Hindlimb muscle (tissue), 1 donor: ENCODE measurements at regions not wholly inside any gene's neighbourhood (a gene's known extent, or its start where the extent isn't known, plus 50 kb on each side); places are given as distances from the start of the nearest gene placed in this dataset.
"Not testable (repeated sequence)": the region's sequence is repeated elsewhere in the genome, so short reads cannot be mapped to it uniquely, and the experiment has no call there.

Source experiments
- DNase-seq: peaks from one replicate; pipeline ENCODE4 v3.0.0-alpha.2; 2013

DNA sequence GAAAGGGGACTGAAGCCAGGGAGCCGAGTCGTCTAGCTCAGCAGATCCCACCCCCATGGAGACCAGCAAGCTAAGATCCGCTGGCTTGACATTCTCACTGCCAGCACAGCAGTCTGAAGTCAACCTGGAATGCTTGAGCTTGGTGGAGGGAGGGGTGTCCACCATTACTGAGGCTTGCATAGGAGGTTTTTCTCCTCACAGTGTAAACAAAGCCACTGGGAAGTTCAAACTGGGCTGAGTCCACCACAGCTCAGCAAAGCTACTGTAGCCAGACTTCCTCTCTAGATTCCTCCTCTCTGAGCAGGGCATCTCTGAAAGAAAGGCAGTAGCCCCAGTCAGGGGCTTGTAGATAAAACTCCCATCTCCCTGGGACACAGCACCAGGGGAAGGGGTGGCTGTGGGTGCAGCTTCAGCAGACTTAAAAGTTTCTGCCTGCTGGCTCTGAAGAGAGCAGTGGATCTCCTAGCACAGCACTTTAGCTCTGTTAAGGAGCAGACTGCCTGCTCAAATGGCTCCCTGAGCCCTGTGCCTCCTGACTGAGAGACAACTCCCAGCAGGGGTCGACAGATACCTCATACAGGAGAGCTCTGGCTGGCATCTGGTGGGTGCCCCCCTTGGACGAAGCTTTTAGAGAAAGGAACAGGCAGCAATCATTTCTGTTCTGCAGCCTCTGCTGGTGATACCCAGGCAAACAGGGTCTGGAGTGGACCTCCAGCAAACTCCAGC, 942.0 kb upstream of the ROBO1 start:
- DNase-seq: not testable (repeated sequence)

DNA sequence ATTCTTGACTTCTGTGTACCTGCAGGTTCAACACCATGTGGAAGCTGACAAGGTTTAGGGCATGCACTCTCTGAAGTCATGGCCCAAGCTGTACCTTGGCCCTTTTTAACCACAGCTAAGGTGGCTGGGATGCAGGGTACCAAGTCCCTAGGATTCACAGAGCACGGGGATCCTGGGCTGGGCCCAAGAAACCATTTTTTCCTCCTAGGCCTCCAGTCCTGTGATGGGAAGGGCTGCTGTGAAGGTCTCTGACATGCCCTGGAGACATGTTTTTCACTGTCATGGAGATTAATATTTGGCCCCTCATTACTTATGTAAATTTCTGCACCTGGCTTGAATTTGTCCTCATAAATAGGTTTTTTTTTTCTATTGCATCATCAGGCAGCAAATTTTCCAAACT, 937.5 kb upstream of the ROBO1 start:
- DNase-seq: no peak

DNA sequence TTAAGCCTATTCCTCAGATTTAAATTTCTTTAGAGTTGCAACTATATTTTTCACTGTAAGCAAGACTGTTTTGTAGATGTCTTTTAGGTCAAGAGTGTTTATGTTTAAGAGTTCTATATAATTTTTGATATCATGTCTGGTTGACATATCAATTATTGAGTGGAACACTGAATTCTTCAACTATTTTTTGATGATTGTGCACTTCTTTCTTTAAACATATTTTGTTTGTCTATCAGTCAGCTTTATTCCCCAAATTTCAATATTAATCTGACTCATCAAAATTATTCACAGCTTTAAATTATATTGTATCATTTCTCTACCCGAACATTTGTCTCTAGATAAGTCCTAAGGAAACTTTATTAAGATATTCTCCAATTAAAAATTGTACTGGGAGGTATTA, 933.6 kb upstream of the ROBO1 start:
- DNase-seq: no peak

DNA sequence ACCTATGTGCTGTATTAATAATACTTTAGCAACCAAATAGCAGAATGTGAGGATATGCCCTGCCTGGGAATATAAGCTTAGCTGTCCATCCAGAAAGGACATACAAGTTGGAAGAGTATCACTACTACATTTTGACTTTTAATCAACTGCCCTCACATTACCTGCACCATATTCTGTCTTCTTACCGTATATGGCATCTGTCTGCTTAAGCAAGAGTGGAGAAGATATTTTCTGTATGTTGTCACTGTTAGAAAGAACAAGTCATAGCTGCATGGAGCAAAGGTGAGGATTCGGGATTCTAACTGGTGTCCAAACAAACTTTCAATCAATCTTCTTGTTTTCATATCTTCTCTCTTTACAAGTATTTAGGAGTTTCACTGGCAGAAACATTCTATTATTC, 929.5 kb upstream of the ROBO1 start:
- no peak for DNase-seq

DNA sequence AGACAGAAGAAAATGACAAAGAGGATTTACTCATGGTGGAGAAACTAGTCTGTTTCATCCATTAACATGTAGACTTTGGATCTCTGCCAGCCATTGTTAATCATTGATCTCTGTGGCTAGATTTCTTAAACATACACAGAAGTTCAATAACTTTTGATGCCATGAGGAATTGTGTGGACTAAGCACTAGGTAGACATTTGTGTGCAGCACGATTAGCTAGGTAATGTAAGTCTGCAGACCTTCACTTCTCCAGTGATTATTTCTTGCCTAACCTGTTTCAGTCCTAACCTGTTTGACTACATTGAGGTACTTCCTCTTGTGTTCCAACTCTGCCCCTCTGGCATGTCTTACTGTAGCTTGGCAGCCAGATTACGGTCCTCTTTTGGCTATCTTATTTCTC, 928.5 kb upstream of the ROBO1 start:
- DNase-seq: no peak

DNA sequence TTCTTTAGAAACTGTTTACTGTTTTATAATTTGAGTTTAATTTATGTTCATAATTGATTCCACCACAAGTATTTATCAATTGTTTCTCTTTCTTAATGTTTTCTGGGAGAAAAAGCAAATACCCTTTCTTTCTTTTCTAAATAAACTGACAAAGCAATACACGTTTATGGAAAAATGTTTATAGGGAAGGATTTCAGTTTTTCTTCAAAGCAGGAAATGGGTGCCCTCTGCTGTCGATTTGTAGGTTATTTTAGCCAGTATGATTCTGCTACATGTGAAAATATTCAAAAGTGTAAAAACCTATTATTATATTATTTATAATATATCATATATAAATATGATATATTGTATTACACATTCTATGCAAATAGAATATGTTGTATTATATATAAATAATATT, 921.0 kb upstream of the ROBO1 start:
- DNase-seq: peak; percentile 15

DNA sequence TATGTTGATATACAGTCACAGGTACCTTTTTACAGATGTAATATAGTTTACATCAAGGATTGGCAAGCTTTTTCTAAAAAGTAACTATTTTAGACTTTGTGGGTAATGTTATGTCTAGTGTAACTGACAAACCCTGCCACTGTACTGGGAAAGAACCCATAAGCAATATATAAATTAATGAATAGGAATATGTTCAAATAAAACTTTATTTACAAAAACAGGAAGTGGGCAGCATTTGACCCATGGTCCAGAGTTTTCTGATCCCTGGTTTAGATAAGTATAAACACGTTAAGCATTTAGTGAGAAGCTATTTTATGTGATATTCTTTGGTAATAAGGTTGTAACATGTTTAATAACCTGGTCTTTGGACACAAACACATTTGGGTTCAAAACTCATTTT, 915.2 kb upstream of the ROBO1 start:
- DNase-seq: no peak

DNA sequence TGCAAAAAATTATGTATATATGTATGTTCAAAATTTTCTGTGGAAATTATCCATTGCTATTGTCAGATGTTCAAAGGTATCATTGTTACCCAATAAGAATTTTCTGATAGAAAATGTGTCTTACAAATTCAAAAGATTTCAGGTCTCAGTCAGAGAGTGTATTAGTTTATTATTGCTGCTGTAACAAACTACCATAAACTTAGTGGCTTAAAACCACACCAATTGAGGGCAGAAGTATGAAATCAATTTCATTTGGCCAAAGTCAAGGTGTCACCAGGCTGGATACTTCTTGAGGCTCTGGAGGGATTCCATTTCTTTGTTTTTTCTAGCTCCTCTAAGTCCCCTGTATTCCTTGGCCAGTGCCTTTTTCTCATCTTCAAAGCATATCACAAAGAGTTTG, 914.4 kb upstream of the ROBO1 start:
- DNase-seq: no peak

DNA sequence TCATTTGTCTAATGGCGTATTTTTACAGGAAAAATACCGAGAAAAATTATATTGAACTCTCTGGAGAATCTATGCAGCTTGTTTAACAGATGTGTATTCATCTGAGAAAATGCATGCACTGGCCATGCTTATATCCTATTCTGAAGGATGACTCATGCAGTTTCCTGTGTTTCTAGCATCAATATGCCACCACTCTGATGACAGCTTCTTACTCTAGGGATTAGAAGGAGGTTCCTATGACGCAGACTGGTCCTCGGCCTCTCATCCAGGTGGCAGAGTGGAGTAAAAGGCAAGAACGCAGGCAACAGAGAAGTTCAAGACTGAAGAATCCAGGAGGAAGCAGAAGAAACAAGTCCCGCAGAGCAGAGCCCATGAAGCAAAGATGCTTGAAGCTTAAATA, 910.0 kb upstream of the ROBO1 start:
- no peak for DNase-seq

DNA sequence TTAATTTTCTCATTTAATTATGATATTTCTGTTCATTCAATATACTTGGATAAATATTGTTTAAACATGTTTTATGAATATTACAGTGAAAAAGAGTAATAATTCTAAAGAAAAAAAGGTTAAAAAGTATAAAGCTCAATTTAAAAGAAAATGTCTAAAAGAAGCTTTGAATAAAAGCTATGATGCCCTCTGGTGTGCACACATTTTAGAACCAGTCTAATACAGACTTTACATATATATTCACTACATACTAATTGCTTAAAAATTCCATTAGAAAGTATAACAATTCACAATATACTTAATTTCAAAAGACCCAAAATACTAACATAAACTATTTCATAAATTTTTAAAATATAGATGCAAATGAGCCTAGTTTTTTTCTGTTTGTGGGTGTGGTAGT, 909.1 kb upstream of the ROBO1 start:
- DNase-seq: no peak

DNA sequence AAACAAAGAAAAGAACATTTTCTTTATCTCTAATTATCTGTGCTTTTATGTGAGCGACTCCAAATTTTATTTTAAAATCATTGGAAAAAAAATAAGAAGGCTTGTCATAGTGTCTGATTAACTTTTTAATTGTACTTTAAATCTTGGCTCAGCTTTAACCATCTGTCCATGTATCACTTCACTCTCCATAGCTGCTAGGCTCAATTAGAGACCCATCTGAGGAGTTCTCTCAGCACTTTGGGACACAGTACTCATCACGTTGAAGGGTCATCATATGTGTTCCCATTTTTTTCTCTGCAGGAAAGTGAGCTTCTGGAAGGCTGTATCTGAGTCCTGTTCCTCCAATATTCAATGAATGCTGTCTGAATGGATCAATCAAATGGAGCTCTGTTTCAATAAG, 908.5 kb upstream of the ROBO1 start:
- no peak for DNase-seq

DNA sequence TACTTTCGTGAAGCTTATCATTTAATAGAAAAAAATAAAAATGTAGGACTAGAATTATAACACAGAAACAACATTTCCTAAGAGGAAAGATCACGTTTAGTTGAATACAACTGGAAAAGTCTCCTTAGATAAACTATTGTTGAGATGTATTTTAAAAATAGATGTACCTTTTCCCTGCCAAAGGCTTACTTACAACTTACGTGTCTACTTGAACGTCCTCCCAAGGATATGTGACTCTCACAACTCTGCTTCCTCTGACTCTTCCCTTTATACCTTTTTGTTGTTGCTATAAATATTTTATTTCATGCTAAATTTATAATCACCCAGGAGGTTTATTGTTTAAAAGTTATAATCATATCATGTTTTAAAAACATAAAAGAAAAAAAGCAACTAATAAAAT, 908.0 kb upstream of the ROBO1 start:
- no peak for DNase-seq

DNA sequence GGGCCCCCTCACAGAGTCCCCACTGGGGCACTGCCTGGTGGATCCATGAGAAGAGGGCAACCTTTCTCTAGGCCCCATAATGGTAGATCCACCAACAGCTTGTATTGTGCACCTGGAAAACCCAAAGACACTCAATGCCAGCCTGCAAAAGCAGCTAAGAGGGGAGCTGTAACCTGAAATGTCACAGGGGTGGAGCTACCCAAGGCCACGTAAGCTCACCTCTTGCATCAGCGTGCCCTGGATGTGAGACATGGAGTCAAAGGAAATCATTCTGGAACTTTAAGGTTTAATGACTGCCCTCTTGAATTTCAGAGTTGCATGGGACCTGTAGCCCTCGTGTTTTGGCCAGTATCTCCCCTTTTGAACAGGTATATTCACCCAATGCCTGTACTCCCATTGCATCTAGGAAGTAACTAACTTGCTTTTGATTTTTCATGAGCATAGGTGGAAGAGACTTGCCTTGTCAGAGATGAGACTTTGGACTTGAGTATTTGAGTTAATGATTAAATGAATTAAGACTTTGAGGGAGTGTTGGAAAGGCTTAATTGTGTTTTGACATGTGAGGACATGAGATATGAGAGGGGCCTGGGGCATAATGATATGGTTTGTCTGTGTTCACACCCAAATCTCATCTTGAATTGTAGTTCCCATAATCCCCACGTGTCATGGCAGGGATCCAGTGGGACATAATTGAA, 900.9 kb upstream of the ROBO1 start:
- DNase-seq: no peak

DNA sequence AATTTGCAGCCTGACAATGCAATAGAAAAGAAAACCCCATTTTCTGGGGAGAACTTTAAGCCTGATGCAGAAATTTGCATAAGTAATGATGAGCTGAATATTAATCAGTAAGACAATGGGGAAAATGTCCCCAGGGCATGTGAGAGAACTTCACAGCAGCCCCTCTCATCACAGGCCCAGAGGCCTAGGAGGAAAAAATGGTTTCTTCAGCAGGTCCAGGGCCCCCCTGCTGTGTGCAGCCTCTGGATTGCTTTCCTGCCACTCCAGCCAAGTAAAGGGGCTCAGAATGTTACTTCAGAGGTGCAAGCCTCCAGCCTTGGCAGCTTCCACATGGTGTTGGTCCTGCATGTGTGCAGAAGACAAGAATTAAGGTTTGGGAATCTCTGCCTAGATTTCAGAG, 900.3 kb upstream of the ROBO1 start:
- no peak for DNase-seq

DNA sequence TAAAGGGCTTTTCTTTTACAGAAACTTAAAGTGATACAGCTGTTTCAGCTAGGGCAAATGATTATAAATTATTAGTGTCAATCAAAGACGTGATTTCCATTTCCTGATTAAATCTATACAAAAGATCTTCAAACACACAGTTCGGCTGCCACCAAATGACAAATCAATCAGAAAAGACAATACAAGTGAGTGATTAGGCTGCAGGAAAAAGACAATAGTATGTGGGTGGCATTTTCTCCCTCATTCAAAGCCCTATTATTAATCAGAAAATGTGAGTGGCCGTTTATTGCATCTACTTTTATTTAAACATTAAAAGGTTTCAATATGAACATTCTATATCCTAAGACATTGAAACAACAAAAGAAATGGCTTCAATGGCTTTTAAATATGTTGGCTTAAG, 895.6 kb upstream of the ROBO1 start:
- no peak for DNase-seq

DNA sequence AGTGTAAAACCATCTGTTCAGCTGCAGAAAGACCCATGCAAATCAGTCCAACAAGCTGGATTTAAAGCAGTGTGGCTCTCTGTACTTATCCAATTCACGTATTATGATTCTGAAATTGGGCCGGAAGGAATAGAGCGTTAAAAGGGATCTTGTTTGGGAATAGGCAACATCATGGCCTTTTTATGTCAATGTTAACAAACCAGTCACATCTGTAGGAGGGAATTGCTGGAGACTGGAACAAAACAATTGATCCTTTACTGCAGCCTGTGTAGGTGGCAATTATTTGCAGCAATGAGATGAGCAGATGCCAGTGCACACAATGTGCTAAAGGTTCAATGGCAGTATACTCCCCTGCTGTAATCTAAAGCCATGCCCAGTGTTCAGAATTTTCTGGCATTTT, 887.4 kb upstream of the ROBO1 start:
- DNase-seq: no peak

DNA sequence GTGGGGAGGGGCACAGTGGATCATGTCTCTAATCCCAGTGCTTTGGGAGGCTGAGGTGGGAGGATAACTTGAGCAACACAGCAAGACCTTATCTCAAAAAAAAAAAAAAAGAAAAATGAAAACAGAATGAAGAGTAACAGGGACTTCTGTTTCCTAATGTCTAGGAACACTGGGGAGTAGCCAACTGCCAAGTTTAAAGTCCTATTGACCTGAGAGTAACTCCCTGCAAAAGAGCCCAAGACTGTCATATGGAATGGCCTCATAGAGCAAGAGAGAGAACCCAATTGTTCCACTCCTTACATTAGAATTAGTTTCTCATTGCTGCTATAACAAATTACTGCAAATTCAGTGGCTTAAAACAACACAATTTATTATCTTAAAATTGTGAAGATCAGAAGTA, 881.4 kb upstream of the ROBO1 start:
- no peak for DNase-seq

DNA sequence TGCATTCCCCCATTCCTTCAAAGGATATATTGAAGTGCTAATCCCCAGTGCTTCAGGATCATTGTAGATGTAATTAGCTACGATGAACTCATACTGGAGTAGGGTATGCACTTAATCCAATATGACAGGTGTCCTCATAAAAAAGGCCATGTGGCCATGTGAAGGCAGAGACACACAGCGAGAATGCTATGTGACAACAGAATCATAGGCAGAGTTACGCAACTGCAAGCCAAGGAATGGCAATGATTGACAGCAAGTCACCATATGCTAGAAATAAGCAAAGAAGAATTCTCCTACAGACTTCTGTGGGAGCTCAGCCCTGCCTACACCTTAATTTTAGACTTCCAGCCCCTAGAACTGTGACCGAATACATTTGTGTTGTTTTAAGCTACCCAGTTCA, 875.6 kb upstream of the ROBO1 start:
- no peak for DNase-seq

DNA sequence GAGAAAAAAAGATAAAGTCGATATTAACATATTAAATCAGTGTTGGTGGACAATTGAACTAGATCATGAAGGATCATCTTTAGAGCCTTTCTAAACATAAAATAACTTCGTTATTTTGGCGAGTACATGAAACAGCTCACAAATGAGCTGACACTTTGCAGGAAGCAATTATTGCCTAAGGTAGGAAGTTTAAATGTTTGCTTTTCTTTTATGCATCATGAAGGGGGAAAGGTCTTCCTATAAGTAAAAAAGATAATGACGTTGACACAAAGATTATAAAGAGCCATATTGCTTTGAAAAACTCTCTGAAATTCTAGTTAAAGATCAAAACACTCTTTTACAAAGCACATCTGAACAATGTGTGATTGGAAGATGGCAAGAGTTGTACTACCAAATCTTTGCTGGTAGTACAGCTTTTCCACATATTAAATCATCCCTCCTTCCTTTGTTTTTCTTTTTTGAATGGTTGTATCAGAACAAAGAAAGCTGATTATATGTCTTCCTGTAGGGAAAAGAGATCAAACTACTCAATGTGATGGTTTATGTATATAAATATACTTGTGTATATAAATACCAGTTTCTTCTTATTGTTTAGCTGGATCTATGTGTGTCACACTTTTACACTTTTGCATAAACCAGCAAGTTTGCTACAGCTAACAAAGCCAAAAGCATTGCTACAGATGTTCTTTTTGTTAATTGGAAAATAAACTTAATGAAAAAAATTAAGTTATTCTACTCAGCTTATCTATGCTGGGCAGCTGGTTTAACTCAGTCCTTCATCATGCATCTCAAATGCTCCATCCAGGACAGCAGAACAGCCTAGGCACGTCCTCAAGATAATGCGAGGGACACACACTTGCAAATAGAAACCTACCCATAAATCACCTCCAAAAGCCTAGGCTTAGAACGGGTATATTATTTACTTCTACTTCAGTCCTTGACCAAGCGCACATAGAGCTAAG, 850.8 kb upstream of the ROBO1 start:
- DNase-seq: no peak

DNA sequence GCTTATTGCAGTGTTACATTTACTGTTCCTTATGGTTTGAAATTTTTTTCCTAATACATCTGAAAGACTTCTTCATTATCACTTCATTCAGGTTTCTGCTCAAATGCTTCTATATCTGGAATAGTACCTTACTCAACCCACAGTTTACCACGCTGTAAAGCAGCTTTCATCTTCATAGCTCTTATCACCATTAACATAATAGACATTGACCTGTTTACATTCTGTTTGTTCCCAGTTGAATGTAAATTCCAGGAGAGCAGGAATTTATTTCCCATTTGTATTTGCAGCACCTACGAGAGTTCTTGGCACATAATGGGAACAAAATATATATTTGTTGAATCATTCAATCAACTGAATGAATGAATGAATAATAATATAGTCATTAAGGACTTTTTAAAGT, 844.6 kb upstream of the ROBO1 start:
- no peak for DNase-seq

DNA sequence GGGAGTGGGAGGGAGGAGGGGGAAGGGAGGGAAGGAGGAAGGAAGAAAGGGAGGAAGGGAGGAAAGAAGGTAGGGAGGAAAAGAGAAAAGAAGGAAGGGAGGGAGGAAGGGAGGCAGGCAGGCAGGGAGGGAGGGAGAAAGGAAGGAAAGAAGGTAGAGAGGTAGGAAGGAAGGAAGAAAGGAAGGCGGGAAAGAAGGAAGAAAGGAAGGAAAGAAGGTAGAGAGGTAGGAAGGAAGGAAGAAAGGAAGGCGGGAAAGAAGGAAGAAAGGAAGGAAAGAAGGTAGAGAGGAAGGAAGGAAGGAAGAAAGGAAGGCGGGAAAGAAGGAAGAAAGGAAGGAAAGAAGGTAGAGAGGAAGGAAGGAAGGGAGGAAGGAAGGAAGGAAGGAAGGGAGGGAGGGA, 840.3 kb upstream of the ROBO1 start:
- not testable (repeated sequence) for DNase-seq

DNA sequence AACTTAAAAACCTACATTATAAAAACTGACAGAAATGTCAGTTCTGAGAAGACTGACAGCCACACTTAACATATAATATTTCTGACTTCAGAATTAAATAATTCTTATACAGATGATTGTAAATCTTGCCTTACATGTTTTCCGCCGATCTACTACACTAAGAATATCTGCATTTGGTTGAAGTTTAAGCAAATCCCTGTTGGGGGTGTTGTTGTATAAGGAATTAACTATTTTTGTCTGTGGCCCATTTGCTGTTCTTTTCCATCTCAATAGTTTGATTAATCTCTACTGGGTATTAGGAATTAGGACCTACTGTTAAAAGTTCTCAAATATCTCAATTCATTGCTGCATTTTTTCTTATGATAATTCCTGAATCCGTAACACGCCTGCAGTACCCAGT, 838.3 kb upstream of the ROBO1 start:
- no peak for DNase-seq

DNA sequence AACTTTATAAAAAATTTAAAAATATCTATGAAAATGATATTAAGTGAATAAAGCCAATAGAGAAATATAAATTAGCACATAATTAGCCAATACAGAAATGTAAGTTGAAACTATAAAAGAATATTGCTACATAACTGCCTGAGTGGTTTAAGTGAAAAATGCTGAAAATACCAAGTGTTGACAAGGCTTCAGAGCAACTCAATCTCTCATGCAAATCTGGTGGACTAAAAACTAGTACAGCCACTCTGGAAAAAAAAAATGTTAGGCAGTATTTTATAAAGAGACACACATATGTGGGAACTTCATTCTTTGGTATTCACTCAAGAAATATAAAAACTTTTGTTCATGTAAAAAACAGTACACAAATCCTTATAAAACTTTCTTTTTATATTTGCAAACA, 833.7 kb upstream of the ROBO1 start:
- DNase-seq: no peak

DNA sequence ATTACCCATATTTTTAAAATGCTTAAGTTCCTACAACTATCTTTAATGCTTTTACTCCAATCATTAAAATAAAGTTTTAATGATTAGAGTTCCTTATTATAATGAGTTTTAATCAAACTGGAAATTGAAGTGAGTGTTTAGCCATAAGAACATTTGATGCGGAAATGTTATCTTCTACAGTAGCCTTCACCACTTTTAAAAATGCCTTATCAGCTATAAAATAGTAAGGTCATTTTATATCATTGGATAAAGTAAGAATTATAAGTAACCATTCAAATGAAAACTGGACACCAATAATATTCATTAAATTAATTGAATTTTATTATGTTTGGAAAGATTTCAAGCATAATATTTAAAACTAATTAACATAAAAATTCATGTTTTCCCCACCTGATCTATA, 825.0 kb upstream of the ROBO1 start:
- no peak for DNase-seq
